ENCODE measurements at regions not wholly inside any gene's neighbourhood (a gene's known extent, or its start where the extent isn't known, plus 50 kb on each side); places are given as distances from the start of the nearest gene placed in this dataset.
A peak's percentile ranks its signal among the peaks of the same experiment; 100 is the strongest.

DNA sequence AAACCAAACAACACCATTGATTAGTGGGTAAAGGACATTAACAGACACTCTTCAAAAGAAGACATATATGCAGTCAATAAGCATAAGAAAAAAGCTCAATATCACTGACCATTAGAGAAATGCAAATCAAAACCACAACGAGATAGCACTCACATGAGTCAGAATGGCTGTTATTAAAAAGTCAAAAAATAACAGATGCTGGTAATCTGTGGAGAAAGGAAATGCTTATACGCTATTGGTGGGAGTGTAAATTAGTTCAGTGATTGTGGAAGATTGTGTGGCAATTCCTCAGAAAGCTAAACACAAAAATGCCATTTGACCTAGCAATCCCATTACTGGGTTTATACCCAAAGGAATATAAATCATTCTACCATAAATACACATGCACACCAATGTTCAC is 182.6 kb downstream of the TRPC6 start:
- no peaks in the 10 kb centered on the region for H3K9me3 ChIP-seq
- H3K4me1 ChIP-seq (replicated peaks), result no peaks in the 10 kb centered on the region
- H3K27ac ChIP-seq, result no peak overlapping the region
- H3K27me3 ChIP-seq (replicated peaks; ENCODE audit: insufficient read depth), result no peaks in the 10 kb centered on the region
- DNase-seq (ENCODE audit: low spot score), result no peak
- H3K36me3 ChIP-seq, result no peaks in the 10 kb centered on the region
- no peak overlapping the region for H3K4me3 ChIP-seq
- TF ChIP-seq POLR2AphosphoS5 (IDR thresholded peaks at IDR 0.05), result no peak
- TF ChIP-seq POLR2A (IDR thresholded peaks at IDR 0.05), result no peak
- TF ChIP-seq, protein P1, sequence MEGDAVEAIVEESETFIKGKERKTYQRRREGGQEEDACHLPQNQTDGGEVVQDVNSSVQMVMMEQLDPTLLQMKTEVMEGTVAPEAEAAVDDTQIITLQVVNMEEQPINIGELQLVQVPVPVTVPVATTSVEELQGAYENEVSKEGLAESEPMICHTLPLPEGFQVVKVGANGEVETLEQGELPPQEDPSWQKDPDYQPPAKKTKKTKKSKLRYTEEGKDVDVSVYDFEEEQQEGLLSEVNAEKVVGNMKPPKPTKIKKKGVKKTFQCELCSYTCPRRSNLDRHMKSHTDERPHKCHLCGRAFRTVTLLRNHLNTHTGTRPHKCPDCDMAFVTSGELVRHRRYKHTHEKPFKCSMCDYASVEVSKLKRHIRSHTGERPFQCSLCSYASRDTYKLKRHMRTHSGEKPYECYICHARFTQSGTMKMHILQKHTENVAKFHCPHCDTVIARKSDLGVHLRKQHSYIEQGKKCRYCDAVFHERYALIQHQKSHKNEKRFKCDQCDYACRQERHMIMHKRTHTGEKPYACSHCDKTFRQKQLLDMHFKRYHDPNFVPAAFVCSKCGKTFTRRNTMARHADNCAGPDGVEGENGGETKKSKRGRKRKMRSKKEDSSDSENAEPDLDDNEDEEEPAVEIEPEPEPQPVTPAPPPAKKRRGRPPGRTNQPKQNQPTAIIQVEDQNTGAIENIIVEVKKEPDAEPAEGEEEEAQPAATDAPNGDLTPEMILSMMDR (IDR thresholded peaks at IDR 0.05), result no peak
- WGBS, result 85% methylated on average over 2 of the region's 2 CpGs
- intact Hi-C loops (cut with DNase I), result no loop called here

DNA sequence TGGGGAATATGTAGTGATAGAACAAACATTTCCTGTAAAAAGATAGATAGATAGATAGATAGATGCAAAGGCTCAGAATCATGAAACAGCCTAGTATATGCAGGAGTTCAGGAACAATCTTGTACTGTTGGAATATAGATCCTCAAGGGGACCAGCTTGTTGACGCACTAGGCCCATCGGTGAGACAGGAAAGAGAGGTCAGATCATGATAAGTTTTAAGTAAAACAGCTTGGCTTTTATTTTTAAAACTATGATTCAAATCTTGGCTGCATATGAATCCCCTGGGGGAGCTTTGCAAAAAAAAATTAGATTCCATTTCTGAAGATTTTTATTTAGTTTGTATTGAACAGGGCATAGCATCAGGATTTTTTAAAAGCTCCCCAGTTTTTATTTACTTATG is 185.8 kb downstream of the TRPC6 start:
- TF ChIP-seq POLR2AphosphoS5 (IDR thresholded peaks at IDR 0.05) (no peak), POLR2A (IDR thresholded peaks at IDR 0.05) (no peak)
- TF ChIP-seq, protein P1 (IDR thresholded peaks at IDR 0.05), result no peak
- Histone ChIP-seq H3K4me1 (replicated peaks) (no peaks in the 10 kb centered on the region), H3K9me3 (no peaks in the 10 kb centered on the region), H3K36me3 (no peaks in the 10 kb centered on the region), H3K27me3 (replicated peaks; ENCODE audit: insufficient read depth) (no peaks in the 10 kb centered on the region), H3K4me3 (no peak overlapping the region), H3K27ac (no peak overlapping the region)
- WGBS, result 58% methylated on average over 2 of the region's 2 CpGs
- intact Hi-C loops (cut with DNase I), result no loop called here
- DNase-seq (ENCODE audit: low spot score), result no peak

DNA sequence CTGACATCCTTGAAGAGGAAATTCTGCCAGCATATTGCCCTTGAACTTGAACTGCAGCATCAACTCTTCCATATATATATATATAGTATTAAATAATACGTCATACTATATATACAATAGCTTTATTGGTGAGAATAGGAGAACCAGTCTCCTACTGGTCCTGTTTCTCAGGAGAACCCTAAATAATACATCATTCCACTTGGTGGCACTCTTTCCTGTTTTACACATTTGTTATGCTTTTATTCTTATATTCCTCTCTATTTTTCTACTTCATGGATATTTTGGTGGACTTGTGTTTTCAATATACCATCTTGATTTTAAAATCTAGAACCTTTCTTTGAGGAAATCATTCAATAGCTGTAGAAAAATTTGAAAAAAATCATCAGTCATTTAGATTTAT is 193.3 kb downstream of the TRPC6 start:
- DNase-seq (ENCODE audit: low spot score), result no peak
- no peak overlapping the region for H3K4me3 ChIP-seq
- no peaks in the 10 kb centered on the region for H3K4me1 ChIP-seq (replicated peaks)
- H3K9me3 ChIP-seq, result no peaks in the 10 kb centered on the region
- no peak for TF ChIP-seq POLR2A (IDR thresholded peaks at IDR 0.05)
- TF ChIP-seq, protein P1 (IDR thresholded peaks at IDR 0.05), result peak in 1 of 4 experiments; percentile 24
- H3K27me3 ChIP-seq (replicated peaks; ENCODE audit: insufficient read depth), result no peaks in the 10 kb centered on the region
- intact Hi-C loops (cut with DNase I), result loop anchor here (5.0 kb wide), 1 partner anchor 47 kb away; no protein-coding TSS in a partner anchor
- H3K27ac ChIP-seq, result no peak overlapping the region
- 71% methylated on average over 1 of the region's 1 CpG for WGBS
- no peaks in the 10 kb centered on the region for H3K36me3 ChIP-seq

DNA sequence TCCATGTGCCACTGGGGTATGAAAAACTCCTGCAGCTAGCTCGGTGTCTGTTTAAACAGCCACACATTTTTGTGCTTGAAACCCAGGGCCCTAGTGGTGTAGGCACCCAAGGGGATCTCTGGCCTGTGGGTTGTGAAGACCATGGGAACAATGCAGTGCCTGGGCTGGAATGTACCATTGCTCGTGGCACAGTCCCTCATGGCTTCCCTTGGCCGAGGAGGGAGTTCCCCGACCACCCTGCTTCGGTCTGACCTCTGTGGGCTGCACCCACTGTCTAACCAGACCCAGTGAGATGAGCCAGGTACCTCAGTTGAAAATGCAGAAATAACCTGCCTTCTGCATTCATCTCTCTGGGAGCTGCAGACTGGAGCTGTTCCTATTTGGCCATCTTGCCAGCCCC is 214.0 kb downstream of the TRPC6 start:
- Histone ChIP-seq H3K36me3 (no peaks in the 10 kb centered on the region), H3K27me3 (replicated peaks; ENCODE audit: insufficient read depth) (no peaks in the 10 kb centered on the region), H3K4me1 (replicated peaks) (no peaks in the 10 kb centered on the region), H3K4me3 (no peak overlapping the region), H3K9me3 (no peaks in the 10 kb centered on the region), H3K27ac (no peak overlapping the region)
- intact Hi-C loops (cut with DNase I), result no loop called here
- no peak for DNase-seq (ENCODE audit: low spot score)
- WGBS, result 91% methylated on average over 5 of the region's 5 CpGs
- TF ChIP-seq POLR2AphosphoS5 (IDR thresholded peaks at IDR 0.05), result no peak
- TF ChIP-seq, protein P1 (IDR thresholded peaks at IDR 0.05), result no peak
- no peak for TF ChIP-seq POLR2A (IDR thresholded peaks at IDR 0.05)

DNA sequence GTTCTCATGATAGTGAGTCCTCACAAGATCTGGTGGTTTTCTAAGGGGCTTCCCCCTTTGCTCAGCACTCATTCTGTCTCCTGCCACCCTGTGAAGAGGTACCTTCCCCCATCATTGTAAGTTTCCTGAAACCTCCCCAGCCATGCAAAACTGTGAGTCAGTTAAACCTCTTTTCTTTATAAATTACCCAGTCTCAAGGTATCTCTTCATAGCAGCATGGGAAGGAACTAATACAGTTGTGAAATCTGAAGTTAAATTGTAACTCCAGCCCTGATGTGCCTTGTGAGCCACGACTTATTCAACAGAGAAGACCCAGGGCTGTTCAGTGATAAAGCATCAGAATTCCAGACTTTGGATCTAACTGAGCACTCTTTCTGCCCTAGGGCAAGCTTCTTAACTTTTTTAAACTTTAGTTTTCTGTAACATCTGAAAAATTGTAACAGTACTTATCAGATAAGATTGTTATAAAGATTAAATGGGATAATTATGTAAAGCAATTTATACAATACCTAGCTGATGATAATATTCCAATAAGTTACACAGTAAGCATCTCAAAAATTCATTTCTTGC is 220.0 kb downstream of the TRPC6 start:
- H3K4me1 ChIP-seq (replicated peaks), result no peaks in the 10 kb centered on the region
- DNase-seq (ENCODE audit: low spot score), result no peak
- no peaks in the 10 kb centered on the region for H3K9me3 ChIP-seq
- 53% methylated on average over 1 of the region's 1 CpG for WGBS
- no peak overlapping the region for H3K27ac ChIP-seq
- intact Hi-C loops (cut with DNase I), result no loop called here
- H3K27me3 ChIP-seq (replicated peaks; ENCODE audit: insufficient read depth), result no peaks in the 10 kb centered on the region
- no peak overlapping the region for H3K4me3 ChIP-seq
- no peaks in the 10 kb centered on the region for H3K36me3 ChIP-seq
- no peak for TF ChIP-seq POLR2A (IDR thresholded peaks at IDR 0.05)
- no peak for TF ChIP-seq POLR2AphosphoS5 (IDR thresholded peaks at IDR 0.05)
- TF ChIP-seq, protein P1 (IDR thresholded peaks at IDR 0.05), result no peak

Measured in prostate gland (tissue), 2 donors.